Left lung (tissue), 4 donors: ENCODE measurements at regions not wholly inside any gene's neighbourhood (a gene's known extent, or its start where the extent isn't known, plus 50 kb on each side); places are given as distances from the start of the nearest gene placed in this dataset.
A peak's percentile ranks its signal among the peaks of the same experiment; 100 is the strongest.

Experiments used
- ATAC-seq: fragments of 200-7000 bp; cut with Tn5 transposase; one replicate; pipeline ENCODE4 v1.9.1; 2020; ENCODE audit warnings: moderate library complexity
- DNase-seq, 4 donors: peaks; one replicate each; pipeline ENCODE4 v3.0.0-alpha.2; 2013 to 2020
- H3K27ac ChIP-seq, 2 donors: fragments of 200-600 bp; sonication (generic) in 1 of 2; one replicate each; pipeline versions ENCODE4 v1.5.0 to v1.8.0; 2020 to 2021
- H3K27me3 ChIP-seq, 2 donors: fragments of 200-600 bp; sonication (generic) in 1 of 2; one replicate each; pipeline versions ENCODE4 v1.5.0 to v1.8.0; 2020 to 2021
- H3K36me3 ChIP-seq, 2 donors: fragments of 200-600 bp; sonication (generic) in 1 of 2; one replicate each; pipeline versions ENCODE4 v1.5.0 to v1.8.0; 2020 to 2021
- H3K4me1 ChIP-seq, 2 donors: fragments of 200-600 bp; one replicate each; pipeline ENCODE4 v1.8.0; 2021
- H3K4me3 ChIP-seq, 2 donors: fragments of 200-600 bp; sonication (generic) in 1 of 2; one replicate each; pipeline versions ENCODE4 v1.5.0 to v1.8.0; 2020 to 2021; ENCODE audit warnings: mild to moderate bottlenecking in 1 of 2
- H3K9me3 ChIP-seq, 2 donors: fragments of 200-600 bp; sonication (generic) in 1 of 2; one replicate each; pipeline versions ENCODE4 v1.5.0 to v1.8.0; 2020 to 2021
- CTCF ChIP-seq, 2 donors: fragments of 200-600 bp; sonication (generic) in 1 of 2; IDR thresholded peaks; one replicate each; pipeline versions ENCODE4 v1.5.0 to v1.8.0; 2021; ENCODE audit warnings: antibody characterized with exemption in 2 of 2
- intact Hi-C, 2 donors: fragments of 100-400 bp; cut with DNase I; formaldehyde crosslinking; loops; one replicate each; pipeline versions ENCODE4 v1.11.2 to v1.14.2; 2022
- donor health status: DM: no; HTN: yes; CAD: no.
- donor health status: DM: no; HTN: no; CAD: no.

GRCh38 chr4:187602339-187603092 lies 393.1 kb upstream of the ZFP42 start:
- Histone ChIP-seq H3K4me1 (peaks cover 0 to 6% of the 10 kb centered on the region in 2 donors), H3K36me3 (no peaks in the 10 kb centered on the region), H3K4me3 (no peak overlapping the region), H3K27ac (no peak overlapping the region), H3K27me3 (no peaks in the 10 kb centered on the region), H3K9me3 (no peaks in the 10 kb centered on the region)
- TF ChIP-seq CTCF (IDR thresholded peaks at IDR 0.05): no peak
- no peak for DNase-seq
- no peak for ATAC-seq
- intact Hi-C loops: no loop called here

GRCh38 chr4:187603093-187604025 lies 392.2 kb upstream of the ZFP42 start:
- Histone ChIP-seq H3K4me3 (no peak overlapping the region), H3K27ac (no peak overlapping the region), H3K9me3 (no peaks in the 10 kb centered on the region), H3K27me3 (no peaks in the 10 kb centered on the region), H3K36me3 (no peaks in the 10 kb centered on the region), H3K4me1 (peaks cover 0 to 6% of the 10 kb centered on the region in 2 donors)
- intact Hi-C loops: no loop called here
- DNase-seq (no peak), ATAC-seq (no peak)
- no peak for TF ChIP-seq CTCF (IDR thresholded peaks at IDR 0.05)

- no peaks in the 10 kb centered on the region for H3K9me3 ChIP-seq
- H3K27me3 ChIP-seq: no peaks in the 10 kb centered on the region
- intact Hi-C loops: no loop called here
- H3K36me3 ChIP-seq: no peaks in the 10 kb centered on the region
- no peak for DNase-seq
- no peak overlapping the region for H3K27ac ChIP-seq
- peaks cover 0 to 6% of the 10 kb centered on the region in 2 donors for H3K4me1 ChIP-seq
- no peak for ATAC-seq
- TF ChIP-seq CTCF (IDR thresholded peaks at IDR 0.05): no peak
- no peak overlapping the region for H3K4me3 ChIP-seq
Measured at GRCh38 chr4:187604984-187605383, 390.6 kb upstream of the ZFP42 start.

- Histone ChIP-seq H3K4me1 (peaks cover 0 to 6% of the 10 kb centered on the region in 2 donors), H3K9me3 (no peaks in the 10 kb centered on the region), H3K27me3 (no peaks in the 10 kb centered on the region), H3K36me3 (no peaks in the 10 kb centered on the region), H3K27ac (no peak overlapping the region), H3K4me3 (no peak overlapping the region)
- TF ChIP-seq CTCF (IDR thresholded peaks at IDR 0.05): peak; percentile 75 to 83
- ATAC-seq (peak; percentile 88), DNase-seq (peak in 2 of 4 donors; percentile 19 to 44)
- intact Hi-C loops: no loop called here
Measured at GRCh38 chr4:187606581-187606980, 389.0 kb upstream of the ZFP42 start.

GRCh38 chr4:187608001-187608421 lies 387.6 kb upstream of the ZFP42 start:
- Histone ChIP-seq H3K9me3 (no peaks in the 10 kb centered on the region), H3K4me1 (no peaks in the 10 kb centered on the region), H3K36me3 (no peaks in the 10 kb centered on the region), H3K27me3 (no peaks in the 10 kb centered on the region), H3K4me3 (no peak overlapping the region), H3K27ac (no peak overlapping the region)
- no peak for ATAC-seq
- TF ChIP-seq CTCF (IDR thresholded peaks at IDR 0.05): no peak
- intact Hi-C loops: no loop called here
- no peak for DNase-seq
